ENCODE measurements at regions not wholly inside any gene's neighbourhood (a gene's known extent, or its start where the extent isn't known, plus 50 kb on each side); places are given as distances from the start of the nearest gene placed in this dataset.
A peak's percentile ranks its signal among the peaks of the same experiment; 100 is the strongest.

- no peaks in the 10 kb centered on the region for H3K9me3 ChIP-seq
- FAIRE-seq (no peak), ATAC-seq (peak in 1 of 2 experiments; percentile 54; a peak in 2 of 6 replicates), DNase-seq (ENCODE audit: low read depth in 1 of 2, low spot score in 1 of 2) (no peak)
- ChIA-PET CTCF (no interaction called here), POLR2A (no interaction called here)
- H3K27ac ChIP-seq: no peak overlapping the region
- TF ChIP-seq POLR2AphosphoS2 (conservative IDR thresholded peaks at IDR 0.05; ENCODE audit: low read length): no peak
- no peak for TF ChIP-seq MYC (IDR thresholded peaks at IDR 0.05; ENCODE audit: borderline replicate concordance, low read length)
- TF ChIP-seq CHD4 (IDR thresholded peaks at IDR 0.05; ENCODE audit: borderline replicate concordance): no peak
- no peak for TF ChIP-seq HOXB5 (CRISPR knock-in tag; IDR thresholded peaks at IDR 0.05)
- no peak for TF ChIP-seq ZSCAN20 (CRISPR knock-in tag; IDR thresholded peaks at IDR 0.05)
- no peak for TF ChIP-seq NR3C1 (IDR thresholded peaks at IDR 0.05)
- TF ChIP-seq HDAC2 (IDR thresholded peaks at IDR 0.05): no peak
- TF ChIP-seq TP53 (CRISPR knock-in tag; IDR thresholded peaks at IDR 0.05): no peak
- no peak for TF ChIP-seq CBX8 (IDR thresholded peaks at IDR 0.05)
- no peak for TF ChIP-seq EP300 (IDR thresholded peaks at IDR 0.05)
- no peak for TF ChIP-seq RNF2 (IDR thresholded peaks at IDR 0.05; ENCODE audit: borderline replicate concordance, low read depth)
- no peak for TF ChIP-seq HEYL (CRISPR knock-in tag; IDR thresholded peaks at IDR 0.05)
- TF ChIP-seq, protein P1, sequence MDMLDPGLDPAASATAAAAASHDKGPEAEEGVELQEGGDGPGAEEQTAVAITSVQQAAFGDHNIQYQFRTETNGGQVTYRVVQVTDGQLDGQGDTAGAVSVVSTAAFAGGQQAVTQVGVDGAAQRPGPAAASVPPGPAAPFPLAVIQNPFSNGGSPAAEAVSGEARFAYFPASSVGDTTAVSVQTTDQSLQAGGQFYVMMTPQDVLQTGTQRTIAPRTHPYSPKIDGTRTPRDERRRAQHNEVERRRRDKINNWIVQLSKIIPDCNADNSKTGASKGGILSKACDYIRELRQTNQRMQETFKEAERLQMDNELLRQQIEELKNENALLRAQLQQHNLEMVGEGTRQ (IDR thresholded peaks at IDR 0.05): no peak
- no peak for TF ChIP-seq RARB (CRISPR knock-in tag; IDR thresholded peaks at IDR 0.05)
- TF ChIP-seq, protein P2, sequence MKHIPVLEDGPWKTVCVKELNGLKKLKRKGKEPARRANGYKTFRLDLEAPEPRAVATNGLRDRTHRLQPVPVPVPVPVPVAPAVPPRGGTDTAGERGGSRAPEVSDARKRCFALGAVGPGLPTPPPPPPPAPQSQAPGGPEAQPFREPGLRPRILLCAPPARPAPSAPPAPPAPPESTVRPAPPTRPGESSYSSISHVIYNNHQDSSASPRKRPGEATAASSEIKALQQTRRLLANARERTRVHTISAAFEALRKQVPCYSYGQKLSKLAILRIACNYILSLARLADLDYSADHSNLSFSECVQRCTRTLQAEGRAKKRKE (CRISPR knock-in tag; IDR thresholded peaks at IDR 0.05; ENCODE audit: low read depth): no peak
- no peak for TF ChIP-seq BHLHE40 (IDR thresholded peaks at IDR 0.05; ENCODE audit: low read depth, low read length)
- TF ChIP-seq HOXA7 (CRISPR knock-in tag; IDR thresholded peaks at IDR 0.05): no peak
- no peak for TF ChIP-seq JUNB (IDR thresholded peaks at IDR 0.05)
- no peak overlapping the region for H3K4me3 ChIP-seq
- H3K4me1 ChIP-seq: no peaks in the 10 kb centered on the region
- WGBS (ENCODE audit: missing lambda C conversion rate): 26% methylated on average over 2 of the region's 2 CpGs
- no peak overlapping the region for H3K4me2 ChIP-seq
Observed at GRCh38 chr3:134707908-134708597, 57.2 kb upstream of the KY start.

DNA sequence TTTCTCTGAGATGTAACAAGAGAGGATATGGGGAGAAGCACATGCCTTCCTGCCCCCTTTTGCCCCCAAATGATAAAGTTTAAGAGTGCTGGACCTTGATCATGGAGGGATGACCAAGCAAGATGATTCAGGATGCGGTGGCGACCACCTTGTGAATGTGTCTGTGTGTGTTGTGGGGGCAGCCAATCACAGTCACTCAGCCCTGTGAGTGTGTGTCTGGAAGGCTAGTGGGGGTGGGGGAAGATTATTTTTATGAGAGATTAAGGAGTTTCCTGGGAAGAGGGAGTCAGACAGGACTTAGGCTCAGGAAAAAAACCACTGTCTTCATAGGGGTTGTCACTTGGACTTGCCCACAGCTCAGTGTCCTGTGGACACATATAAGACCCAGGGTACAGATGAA, 57.8 kb upstream of the KY start:
- ChIA-PET CTCF (no interaction called here), POLR2A (no interaction called here)
- H3K27ac ChIP-seq: no peak overlapping the region
- TF ChIP-seq KDM5A (IDR thresholded peaks at IDR 0.05) (no peak), HOXB5 (CRISPR knock-in tag; IDR thresholded peaks at IDR 0.05) (no peak), CHD4 (IDR thresholded peaks at IDR 0.05; ENCODE audit: borderline replicate concordance) (no peak), MAFK (IDR thresholded peaks at IDR 0.05; ENCODE audit: partially characterized antibody) (no peak), FOSB (CRISPR knock-in tag; IDR thresholded peaks at IDR 0.05) (no peak)
- ATAC-seq (peak in 1 of 2 experiments; percentile 49; a peak in 2 of 6 replicates), FAIRE-seq (no peak), DNase-seq (ENCODE audit: low read depth in 1 of 2, low spot score in 1 of 2) (no peak)
- no peaks in the 10 kb centered on the region for H3K9me3 ChIP-seq
- 7% methylated on average over 2 of the region's 2 CpGs for WGBS (ENCODE audit: missing lambda C conversion rate)
- no peak overlapping the region for H3K4me2 ChIP-seq
- no peak overlapping the region for H3K4me3 ChIP-seq
- H3K4me1 ChIP-seq: no peaks in the 10 kb centered on the region

- DNase-seq (ENCODE audit: low read depth in 1 of 2, low spot score in 1 of 2): no peak
- WGBS (ENCODE audit: missing lambda C conversion rate): 57% methylated on average over 2 of the region's 2 CpGs
- ATAC-seq: no peak
- TF ChIP-seq SREBF2 (IDR thresholded peaks at IDR 0.05) (no peak), MAX (IDR thresholded peaks at IDR 0.05) (no peak), CBX2 (IDR thresholded peaks at IDR 0.05; ENCODE audit: borderline replicate concordance, low read depth) (no peak), RNF2 (IDR thresholded peaks at IDR 0.05; ENCODE audit: borderline replicate concordance, low read depth) (no peak)
- Histone ChIP-seq H3K27ac (no peak overlapping the region), H3K4me2 (no peak overlapping the region), H3K4me1 (no peaks in the 10 kb centered on the region), H3K9me3 (no peaks in the 10 kb centered on the region), H3K4me3 (no peak overlapping the region)
- POLR2A ChIA-PET: no interaction called here
- FAIRE-seq: no peak
- CTCF ChIA-PET: no interaction called here
Observed at GRCh38 chr3:134709076-134709475, 58.3 kb upstream of the KY start.

Data from A549 (cell line).